Stimulated activated effector memory CD8-positive, alpha-beta T cell treated with anti-CD3 and anti-CD28 coated beads, Interleukin-12 subunit alpha, Interleukin-12 subunit beta, amount 100 ng/mL, for 72 hours (primary cell): ENCODE measurements at regions not wholly inside any gene's neighbourhood (a gene's known extent, or its start where the extent isn't known, plus 50 kb on each side); places are given as distances from the start of the nearest gene placed in this dataset.

ENCODE experiments used
- ATAC-seq: fragments of 150-1000 bp; cut with Tn5 transposase; 2 replicates; pipeline ENCODE4 v1.10.0; 2021
- DNase-seq, 2 donors: peaks; one replicate each; pipeline ENCODE4 v3.0.0; 2021 to 2022; ENCODE audit warnings: low spot score in 2 of 2
- H3K27ac Mint-ChIP-seq: one replicate; pipeline ENCODE4 v1.8.0; 2022; ENCODE audit warnings: mild to moderate bottlenecking, mixed read lengths
- H3K36me3 Mint-ChIP-seq: one replicate; pipeline ENCODE4 v1.8.0; 2022; ENCODE audit warnings: mild to moderate bottlenecking, mixed read lengths
- H3K4me1 Mint-ChIP-seq: one replicate; pipeline ENCODE4 v1.8.0; 2022; ENCODE audit warnings: mixed read lengths
- H3K4me3 Mint-ChIP-seq: one replicate; pipeline ENCODE4 v1.8.0; 2022; ENCODE audit warnings: mild to moderate bottlenecking, mixed read lengths
- H3K9me3 Mint-ChIP-seq: one replicate; pipeline ENCODE4 v1.8.0; 2022; ENCODE audit warnings: mixed read lengths

- H3K4me1 Mint-ChIP-seq, result peaks cover 30% of the 10 kb centered on the region
- peak overlapping the region; percentile 75 for H3K27ac Mint-ChIP-seq
- H3K4me3 Mint-ChIP-seq, result no peak overlapping the region
- no peaks in the 10 kb centered on the region for H3K36me3 Mint-ChIP-seq
- ATAC-seq (no peak), DNase-seq (no peak)
- no peaks in the 10 kb centered on the region for H3K9me3 Mint-ChIP-seq
Measured at GRCh38 chr2:181371782-181372645, 85.2 kb upstream of the ITGA4 start.

- Mint-ChIP-seq H3K4me3 (no peak overlapping the region), H3K4me1 (peaks cover 30% of the 10 kb centered on the region), H3K9me3 (no peaks in the 10 kb centered on the region), H3K36me3 (no peaks in the 10 kb centered on the region), H3K27ac (peak overlapping the region; percentile 75)
- DNase-seq (no peak), ATAC-seq (no peak)
Measured at GRCh38 chr2:181372646-181373040, 84.5 kb upstream of the ITGA4 start.

GRCh38 chr2:181374781-181375675 lies 82.2 kb upstream of the ITGA4 start:
- Mint-ChIP-seq H3K27ac (no peak overlapping the region), H3K4me1 (peaks cover 30% of the 10 kb centered on the region), H3K36me3 (no peaks in the 10 kb centered on the region), H3K9me3 (no peaks in the 10 kb centered on the region), H3K4me3 (no peak overlapping the region)
- no peak for ATAC-seq
- no peak for DNase-seq

DNA sequence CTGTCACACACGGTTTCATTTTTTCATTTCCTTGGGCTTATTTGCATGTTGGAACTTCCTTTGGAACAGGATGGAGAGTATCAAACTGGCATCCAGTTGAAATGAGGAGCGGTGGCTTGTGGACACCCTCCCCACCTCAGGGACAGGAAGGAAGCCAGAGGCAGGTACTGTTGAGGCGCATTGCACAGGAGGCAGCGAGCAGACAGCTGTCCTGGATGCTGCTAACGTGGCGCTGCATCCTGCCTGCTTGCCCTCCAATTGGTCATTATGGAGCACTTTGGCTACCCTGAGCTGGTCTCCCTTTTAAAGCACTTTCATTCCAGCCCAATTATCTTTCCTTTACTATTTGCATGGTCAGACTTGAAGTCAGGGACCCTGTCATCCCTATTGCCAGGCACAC lies 80.7 kb upstream of the ITGA4 start:
- DNase-seq (no peak), ATAC-seq (no peak)
- Mint-ChIP-seq H3K27ac (no peak overlapping the region), H3K9me3 (no peaks in the 10 kb centered on the region), H3K4me3 (no peak overlapping the region), H3K4me1 (peaks cover 24% of the 10 kb centered on the region), H3K36me3 (no peaks in the 10 kb centered on the region)

DNA sequence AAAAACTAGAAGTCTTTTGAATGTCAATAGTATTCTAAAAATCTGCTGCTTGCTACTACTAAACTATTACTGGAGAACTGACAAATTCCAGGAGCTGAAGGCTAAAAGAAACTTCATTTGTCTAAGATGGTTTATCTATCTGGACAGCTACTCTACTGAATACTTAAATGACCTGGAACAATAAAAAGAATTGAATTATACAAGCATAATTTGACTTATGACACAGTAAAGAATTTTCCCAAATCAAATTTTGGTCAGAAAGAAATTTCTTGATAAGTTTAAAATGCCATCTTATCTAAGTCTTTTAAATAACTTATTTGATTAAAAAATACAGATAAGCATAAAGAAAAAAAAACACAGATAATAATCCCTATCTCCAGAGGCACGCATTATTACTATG lies 80.2 kb upstream of the ITGA4 start:
- H3K4me1 Mint-ChIP-seq, result peaks cover 19% of the 10 kb centered on the region
- no peak overlapping the region for H3K27ac Mint-ChIP-seq
- H3K4me3 Mint-ChIP-seq, result no peak overlapping the region
- H3K36me3 Mint-ChIP-seq, result no peaks in the 10 kb centered on the region
- no peak for ATAC-seq
- no peaks in the 10 kb centered on the region for H3K9me3 Mint-ChIP-seq
- no peak for DNase-seq

DNA sequence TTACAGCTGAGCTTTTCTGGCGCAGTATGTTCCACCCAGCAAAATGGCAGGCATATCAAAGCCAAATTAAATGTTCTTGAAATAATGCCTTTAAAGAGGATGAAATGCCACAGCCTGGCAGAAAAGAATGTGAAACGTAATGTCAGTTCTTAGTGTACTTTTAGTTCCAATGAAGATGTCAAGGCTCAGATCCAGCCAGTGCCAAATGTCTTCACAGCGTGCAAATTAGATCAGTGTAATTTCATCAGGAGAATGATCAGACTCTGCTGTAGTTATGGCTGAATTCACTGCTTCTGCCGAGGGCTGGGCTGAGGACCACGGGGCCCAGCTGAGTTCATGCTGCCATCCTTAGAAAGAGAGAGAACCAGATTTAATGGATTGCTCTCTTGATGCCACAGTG lies 78.7 kb upstream of the ITGA4 start:
- no peak for DNase-seq
- Mint-ChIP-seq H3K4me1 (peaks cover 6% of the 10 kb centered on the region), H3K9me3 (no peaks in the 10 kb centered on the region), H3K27ac (no peak overlapping the region), H3K36me3 (no peaks in the 10 kb centered on the region), H3K4me3 (no peak overlapping the region)
- no peak for ATAC-seq

DNA sequence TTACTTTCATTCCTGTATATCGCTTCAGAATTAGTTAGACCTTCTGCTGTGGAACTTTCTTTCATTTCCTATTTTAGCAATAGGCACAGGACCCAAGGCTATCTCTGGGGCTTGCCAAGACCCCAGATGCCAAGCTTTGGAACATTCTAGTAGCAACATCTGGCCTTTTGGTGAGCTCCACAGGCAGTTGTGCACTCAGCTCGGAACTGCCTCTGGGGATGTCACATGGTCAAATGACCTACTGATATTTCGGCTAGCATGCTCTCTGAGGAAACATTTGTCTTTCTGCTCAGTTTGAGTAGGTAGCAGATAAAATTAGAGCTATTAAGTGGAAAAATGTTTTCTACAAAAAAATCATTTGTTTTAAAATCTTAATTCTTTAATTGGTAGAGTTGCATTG lies 76.6 kb upstream of the ITGA4 start:
- Mint-ChIP-seq H3K4me1 (peaks cover 6% of the 10 kb centered on the region), H3K36me3 (no peaks in the 10 kb centered on the region), H3K4me3 (no peak overlapping the region), H3K27ac (no peak overlapping the region), H3K9me3 (no peaks in the 10 kb centered on the region)
- ATAC-seq (no peak), DNase-seq (no peak)

DNA sequence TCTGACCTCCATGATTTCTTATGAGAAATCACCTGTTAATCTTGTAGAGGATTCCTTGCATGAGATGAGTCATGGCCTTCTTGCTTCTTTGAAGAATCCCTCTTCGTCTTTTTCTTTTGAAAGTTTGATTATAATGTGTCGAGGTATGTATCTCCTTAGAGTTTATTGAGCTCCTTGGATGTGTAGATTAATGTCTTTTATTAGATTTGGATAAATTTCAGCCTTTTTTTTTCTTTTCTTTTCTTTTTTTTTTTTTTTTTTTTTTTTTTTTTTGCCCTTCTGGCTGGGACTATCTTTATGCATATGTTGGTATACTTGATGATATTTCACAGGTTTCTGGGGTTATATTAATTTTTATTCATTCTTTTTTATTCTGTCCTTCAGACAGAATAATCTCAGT lies 72.3 kb upstream of the ITGA4 start:
- H3K4me1 Mint-ChIP-seq, result no peaks in the 10 kb centered on the region
- DNase-seq (no peak), ATAC-seq (no peak)
- no peaks in the 10 kb centered on the region for H3K9me3 Mint-ChIP-seq
- no peak overlapping the region for H3K27ac Mint-ChIP-seq
- H3K36me3 Mint-ChIP-seq, result no peaks in the 10 kb centered on the region
- no peak overlapping the region for H3K4me3 Mint-ChIP-seq

- peaks cover 15% of the 10 kb centered on the region for H3K4me1 Mint-ChIP-seq
- no peak for DNase-seq
- H3K9me3 Mint-ChIP-seq, result no peaks in the 10 kb centered on the region
- H3K4me3 Mint-ChIP-seq, result no peak overlapping the region
- H3K36me3 Mint-ChIP-seq, result peaks cover 7% of the 10 kb centered on the region
- ATAC-seq, result no peak
- no peak overlapping the region for H3K27ac Mint-ChIP-seq
Measured at GRCh38 chr2:181389524-181389923, 67.7 kb upstream of the ITGA4 start.

DNA sequence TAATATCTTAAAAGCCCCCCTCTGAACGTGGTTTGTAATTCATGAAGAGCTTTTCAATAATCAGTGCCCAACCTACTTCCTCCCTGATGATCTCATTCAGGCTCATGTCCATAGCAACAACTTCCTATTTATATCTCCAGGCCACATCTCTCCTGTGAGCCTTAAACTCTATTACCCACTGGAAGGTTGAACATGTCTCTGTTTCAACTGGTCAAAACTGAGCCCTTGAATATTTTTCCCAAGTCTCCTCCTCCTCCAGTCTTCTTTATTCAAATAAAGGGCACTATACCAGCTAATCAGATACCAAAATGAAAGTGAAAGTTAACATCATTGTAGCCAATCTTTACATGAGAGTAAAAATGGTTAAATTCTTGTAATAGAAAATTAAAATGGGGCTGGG lies 63.7 kb upstream of the ITGA4 start:
- peaks cover 7% of the 10 kb centered on the region for H3K36me3 Mint-ChIP-seq
- H3K9me3 Mint-ChIP-seq, result no peaks in the 10 kb centered on the region
- peak overlapping the region; percentile 96 for H3K27ac Mint-ChIP-seq
- ATAC-seq (peak; percentile 75), DNase-seq (no peak)
- H3K4me3 Mint-ChIP-seq, result peak overlapping the region; percentile 73
- H3K4me1 Mint-ChIP-seq, result peaks cover 27% of the 10 kb centered on the region

- Mint-ChIP-seq H3K9me3 (no peaks in the 10 kb centered on the region), H3K4me1 (peaks cover 27% of the 10 kb centered on the region), H3K4me3 (peak overlapping the region; percentile 73), H3K36me3 (peaks cover 7% of the 10 kb centered on the region), H3K27ac (peak overlapping the region; percentile 96)
- ATAC-seq (peak; percentile 71), DNase-seq (peak in 1 of 2 donors; percentile 68)
Measured at GRCh38 chr2:181394741-181395437, 62.3 kb upstream of the ITGA4 start.

DNA sequence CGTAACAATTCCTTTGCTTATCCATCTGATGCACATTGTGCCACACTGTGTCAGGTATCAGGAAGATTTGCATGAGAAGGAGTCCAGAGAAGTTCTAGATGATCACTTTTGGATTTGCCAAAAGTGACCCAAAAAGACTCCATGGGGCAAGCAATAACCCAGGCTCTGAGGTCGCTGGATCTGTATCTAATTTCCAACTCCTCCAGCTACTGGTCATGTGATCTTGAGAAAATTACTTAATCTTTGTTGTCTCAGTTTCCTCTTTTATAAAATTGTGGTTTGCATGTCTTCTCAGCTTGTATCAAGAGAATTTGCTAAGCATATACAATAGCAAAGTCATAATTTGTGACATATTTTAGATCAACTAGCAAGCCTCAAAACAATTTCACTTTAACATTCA lies 61.3 kb upstream of the ITGA4 start:
- Mint-ChIP-seq H3K4me3 (peak overlapping the region; percentile 73), H3K9me3 (no peaks in the 10 kb centered on the region), H3K4me1 (peaks cover 27% of the 10 kb centered on the region), H3K36me3 (peaks cover 7% of the 10 kb centered on the region), H3K27ac (no peak overlapping the region)
- DNase-seq (no peak), ATAC-seq (no peak)

DNA sequence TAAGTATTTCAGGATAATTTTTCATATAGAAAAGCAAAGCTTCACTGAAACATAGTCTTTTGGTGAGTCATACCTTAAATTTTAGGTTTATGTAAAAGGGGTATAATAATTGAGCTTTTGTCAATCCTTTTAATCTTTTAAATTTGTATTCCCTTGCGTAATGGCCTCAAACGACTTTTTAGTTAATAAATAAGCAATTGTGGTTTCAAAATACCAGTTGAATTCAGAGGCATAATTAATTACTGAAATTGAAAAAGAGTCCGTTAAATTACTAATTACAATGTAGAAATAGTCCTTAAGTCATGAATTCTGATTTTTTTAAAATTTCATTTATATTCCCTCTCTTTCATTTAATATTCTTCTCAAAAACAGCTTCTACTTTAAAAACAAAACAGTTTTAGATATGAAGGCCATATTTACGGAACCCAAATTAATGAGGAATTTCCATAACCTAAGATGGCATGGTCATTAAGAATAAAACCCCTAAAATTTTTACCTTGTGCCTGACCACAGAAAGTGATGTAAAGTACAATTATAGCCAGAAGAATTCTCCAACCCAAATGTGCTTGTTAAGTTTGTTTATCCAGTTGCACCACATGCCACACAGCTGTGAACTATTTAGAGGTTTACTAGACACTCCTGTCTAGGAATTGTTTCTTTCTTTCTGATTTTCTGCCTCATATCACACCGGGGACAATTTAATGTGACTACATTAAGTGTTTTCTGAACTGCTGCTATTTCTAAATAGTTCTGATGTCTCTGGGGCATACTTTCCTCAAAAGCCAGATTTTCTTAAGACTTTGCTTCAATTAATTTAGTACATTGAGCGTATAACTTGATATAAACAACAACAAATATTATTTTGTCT lies 60.7 kb upstream of the ITGA4 start:
- ATAC-seq (no peak), DNase-seq (no peak)
- Mint-ChIP-seq H3K4me3 (no peak overlapping the region), H3K36me3 (peaks cover 7% of the 10 kb centered on the region), H3K4me1 (peaks cover 27% of the 10 kb centered on the region), H3K27ac (no peak overlapping the region), H3K9me3 (no peaks in the 10 kb centered on the region)

GRCh38 chr2:181397331-181397730 lies 59.9 kb upstream of the ITGA4 start:
- Mint-ChIP-seq H3K4me3 (no peak overlapping the region), H3K36me3 (peaks cover 7% of the 10 kb centered on the region), H3K9me3 (no peaks in the 10 kb centered on the region), H3K27ac (no peak overlapping the region), H3K4me1 (peaks cover 21% of the 10 kb centered on the region)
- ATAC-seq (no peak), DNase-seq (no peak)
